HEK293 (cell line): ENCODE measurements at regions not wholly inside any gene's neighbourhood (a gene's known extent, or its start where the extent isn't known, plus 50 kb on each side); places are given as distances from the start of the nearest gene placed in this dataset.

Experiments
- CTCF ChIP-seq: fragments of 450-650 bp; formaldehyde crosslinking; IDR thresholded peaks from 2 replicates; pipeline ENCODE4 v1.5.1; 2016; ENCODE audit warnings: missing biosample characterization, missing genetic modification characterization
- GLIS2 ChIP-seq: fragments of 450-650 bp; formaldehyde crosslinking; IDR thresholded peaks from 2 replicates; pipeline ENCODE4 v1.5.1; 2016; ENCODE audit warnings: missing biosample characterization, missing genetic modification characterization
- MYNN ChIP-seq: fragments of 450-650 bp; formaldehyde crosslinking; IDR thresholded peaks from 2 replicates; pipeline ENCODE4 v1.5.1; 2016; ENCODE audit warnings: missing biosample characterization, missing genetic modification characterization, borderline replicate concordance
- REST ChIP-seq: fragments of 450-650 bp; formaldehyde crosslinking; IDR thresholded peaks from 2 replicates; pipeline ENCODE4 v1.5.1; 2016; ENCODE audit warnings: missing biosample characterization, missing genetic modification characterization
- TSHZ1 ChIP-seq: fragments of 450-650 bp; formaldehyde crosslinking; IDR thresholded peaks from 2 replicates; pipeline ENCODE4 v1.5.1; 2016; ENCODE audit warnings: missing biosample characterization, missing genetic modification characterization, borderline replicate concordance
- YY1 ChIP-seq: fragments of 450-650 bp; formaldehyde crosslinking; IDR thresholded peaks from 2 replicates; pipeline ENCODE4 v1.5.1; 2018; ENCODE audit warnings: missing biosample characterization, missing genetic modification characterization
- YY2 ChIP-seq: fragments of 450-650 bp; formaldehyde crosslinking; IDR thresholded peaks from 2 replicates; pipeline ENCODE4 v1.5.1; 2016; ENCODE audit warnings: missing biosample characterization, missing genetic modification characterization
- ZBTB1 ChIP-seq: fragments of 450-650 bp; formaldehyde crosslinking; IDR thresholded peaks from 2 replicates; pipeline ENCODE4 v1.5.1; 2016; ENCODE audit warnings: missing biosample characterization, missing genetic modification characterization
- ZBTB21 ChIP-seq: fragments of 450-650 bp; formaldehyde crosslinking; IDR thresholded peaks from 2 replicates; pipeline ENCODE4 v1.5.1; 2017; ENCODE audit warnings: missing biosample characterization, missing genetic modification characterization
- ZIC2 ChIP-seq: fragments of 450-650 bp; formaldehyde crosslinking; IDR thresholded peaks from 2 replicates; pipeline ENCODE4 v1.5.1; 2016; ENCODE audit warnings: missing biosample characterization, missing genetic modification characterization
- ZNF175 ChIP-seq: fragments of 450-650 bp; formaldehyde crosslinking; IDR thresholded peaks from 2 replicates; pipeline ENCODE4 v1.5.1; 2016; ENCODE audit warnings: missing biosample characterization, missing genetic modification characterization
- ZNF341 ChIP-seq: fragments of 450-650 bp; formaldehyde crosslinking; IDR thresholded peaks from 2 replicates; pipeline ENCODE4; 2016; ENCODE audit warnings: low read depth, missing biosample characterization, missing genetic modification characterization
- ZNF785 ChIP-seq: fragments of 450-650 bp; formaldehyde crosslinking; IDR thresholded peaks from 2 replicates; pipeline ENCODE4 v1.5.1; 2016; ENCODE audit warnings: missing biosample characterization, missing genetic modification characterization

GRCh38 chr12:38166225-38166624 is 150.3 kb upstream of the ALG10B start:
- TF ChIP-seq TSHZ1 (tag by site-specific recombination) (no peak), YY1 (tag by site-specific recombination) (no peak), ZIC2 (tag by site-specific recombination) (no peak), MYNN (tag by site-specific recombination) (no peak), CTCF (no peak), ZNF785 (no peak), ZNF175 (tag by site-specific recombination) (no peak), YY2 (no peak), REST (tag by site-specific recombination) (no peak), ZBTB1 (tag by site-specific recombination) (no peak), ZBTB21 (tag by site-specific recombination) (no peak), GLIS2 (no peak), ZNF341 (tag by site-specific recombination) (no peak)
